ENCODE measurements at regions not wholly inside any gene's neighbourhood (a gene's known extent, or its start where the extent isn't known, plus 50 kb on each side); places are given as distances from the start of the nearest gene placed in this dataset.
"Not testable (repeated sequence)": the region's sequence is repeated elsewhere in the genome, so short reads cannot be mapped to it uniquely, and the experiment has no call there.

DNA sequence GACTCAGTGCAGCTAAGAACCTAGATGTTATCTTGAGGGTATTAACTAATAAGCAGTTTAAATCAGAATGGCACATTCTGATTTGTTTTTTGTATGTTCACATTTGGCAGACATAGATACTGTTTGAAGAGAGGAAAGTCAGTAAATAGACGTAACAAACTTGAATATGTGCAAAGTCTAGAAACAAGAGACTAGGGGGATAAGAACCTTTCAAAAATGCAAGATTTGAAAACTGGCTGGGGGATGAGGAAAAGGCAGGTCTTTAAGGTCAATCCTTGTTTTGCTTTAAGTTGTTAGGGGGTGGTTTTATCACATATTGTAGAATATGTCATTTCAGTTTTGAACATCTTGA, 136.5 kb downstream of the ZNF92 start:
- not testable (repeated sequence) for DNase-seq (ENCODE audit: low read depth, low spot score)

DNA sequence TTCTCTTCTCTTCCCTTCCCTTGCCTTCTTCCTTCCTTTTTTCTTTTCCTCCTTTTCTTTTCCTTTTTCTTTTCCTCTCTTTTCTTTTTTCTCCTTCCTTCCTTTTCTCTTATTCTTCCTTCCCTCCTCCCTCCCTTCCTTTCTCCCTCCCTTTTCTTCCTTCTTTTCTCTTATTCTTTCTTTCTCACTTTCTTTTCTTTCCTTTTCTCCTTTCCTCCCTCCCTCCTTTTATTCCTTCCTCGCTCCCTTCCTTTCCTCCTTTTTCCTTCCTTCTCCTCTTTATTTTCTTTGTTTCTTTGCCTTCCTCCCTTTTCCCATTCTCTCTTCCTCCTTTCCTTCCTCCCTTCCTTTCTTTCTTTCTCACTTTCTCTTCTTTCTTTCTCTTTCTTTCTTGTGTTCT, 146.1 kb downstream of the ZNF92 start:
- DNase-seq (ENCODE audit: low read depth, low spot score): not testable (repeated sequence)

DNA sequence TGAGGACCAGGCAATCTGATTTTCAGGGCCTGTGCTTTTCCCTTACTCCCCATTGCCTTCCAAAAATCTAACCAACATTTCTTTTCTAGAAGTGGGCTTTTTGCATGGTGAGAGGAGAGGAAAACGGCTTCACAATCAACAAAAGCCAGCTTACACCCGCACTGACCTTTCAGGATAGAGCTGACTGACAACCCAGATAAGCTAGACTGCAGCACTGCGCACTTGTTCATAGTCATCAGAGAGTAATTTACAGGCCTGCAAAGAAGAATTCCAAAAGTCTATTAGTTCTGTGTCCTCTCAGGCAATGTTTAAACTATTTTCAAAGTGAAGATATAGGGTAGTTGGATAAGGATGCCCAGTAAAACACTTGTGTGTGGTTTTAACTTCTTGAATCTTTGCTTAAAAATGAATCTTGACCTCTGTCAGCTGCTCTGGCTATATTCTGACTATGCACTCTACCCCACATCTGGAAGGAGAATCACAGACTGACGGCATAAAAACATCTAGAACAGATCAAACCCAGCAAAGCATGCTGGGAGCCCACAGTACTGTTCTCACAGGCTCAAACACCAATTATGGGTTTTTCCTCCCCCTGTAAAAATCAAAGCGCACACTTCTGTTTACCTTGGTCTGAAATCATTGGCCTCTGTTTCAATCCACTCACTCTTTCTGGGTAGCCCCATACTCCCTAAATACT, 172.0 kb downstream of the ZNF92 start:
- DNase-seq (ENCODE audit: low read depth, low spot score): not testable (repeated sequence)

DNA sequence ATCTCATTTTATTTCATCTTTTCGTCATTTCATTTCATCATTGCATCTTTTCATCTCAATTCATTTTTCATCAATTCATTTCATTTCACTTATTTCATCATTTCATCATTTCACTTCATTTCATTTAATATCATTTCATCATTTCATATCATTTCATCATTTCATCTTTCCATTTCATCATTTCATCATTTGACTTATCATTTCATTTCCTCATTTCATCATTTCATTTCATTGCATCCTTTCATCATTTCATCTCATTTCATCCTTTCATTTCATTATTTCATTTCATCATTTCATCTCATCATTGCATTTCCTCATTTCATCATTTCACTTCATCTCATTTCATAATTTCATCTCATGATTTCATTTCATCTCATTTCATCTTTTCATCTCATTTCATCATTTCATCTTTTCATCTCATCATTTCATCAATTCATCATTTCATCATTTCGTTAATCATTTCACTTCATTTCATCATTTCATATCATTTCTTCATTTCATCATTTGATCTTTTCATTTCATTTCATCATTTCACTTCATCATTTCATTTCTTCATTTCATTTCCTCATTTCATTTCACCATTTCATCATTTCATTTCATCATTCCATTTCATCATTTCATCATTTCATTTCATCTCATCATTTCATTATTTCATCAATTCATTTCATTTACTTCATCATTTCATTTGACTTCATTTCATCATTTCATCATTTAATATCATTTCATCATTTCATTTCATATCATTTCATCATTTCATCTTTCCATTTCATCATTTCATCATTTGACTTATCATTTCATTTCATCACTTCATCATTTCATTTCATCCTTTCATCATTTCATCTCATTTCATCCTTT, 176.2 kb downstream of the ZNF92 start:
- DNase-seq (ENCODE audit: low read depth, low spot score): not testable (repeated sequence)

DNA sequence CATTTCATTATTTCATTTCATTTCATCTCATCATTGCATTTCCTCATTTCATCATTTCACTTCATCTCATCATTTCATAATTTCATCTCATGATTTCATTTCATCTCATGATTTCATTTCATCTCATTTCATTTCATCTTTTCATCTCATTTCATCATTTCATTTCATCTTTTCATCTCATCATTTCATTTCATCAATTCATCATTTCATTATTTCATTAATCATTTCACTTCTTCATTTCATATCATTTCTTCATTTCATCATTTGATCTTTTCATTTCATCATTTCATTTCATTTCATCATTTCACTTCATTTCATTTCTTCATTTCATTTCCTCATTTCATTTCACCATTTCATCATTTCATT, 176.8 kb downstream of the ZNF92 start:
- DNase-seq (ENCODE audit: low read depth, low spot score): not testable (repeated sequence)

DNA sequence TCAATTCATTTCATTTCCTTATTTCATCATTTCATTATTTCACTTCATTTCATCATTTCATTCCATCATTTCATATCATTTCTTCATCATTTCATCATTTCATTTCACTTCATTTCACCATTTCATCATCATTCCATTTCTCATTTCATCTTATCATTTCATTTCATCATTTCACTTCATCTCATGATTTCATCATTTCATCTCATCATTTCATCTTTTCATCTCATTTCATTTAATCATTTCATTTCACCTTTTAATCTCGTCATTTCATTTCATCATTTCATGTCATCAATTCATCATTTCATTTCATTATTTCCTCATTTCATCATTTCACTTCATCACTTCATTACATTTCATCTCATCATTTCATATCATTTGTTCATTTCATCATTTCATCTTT, 177.4 kb downstream of the ZNF92 start:
- DNase-seq (ENCODE audit: low read depth, low spot score): not testable (repeated sequence)

DNA sequence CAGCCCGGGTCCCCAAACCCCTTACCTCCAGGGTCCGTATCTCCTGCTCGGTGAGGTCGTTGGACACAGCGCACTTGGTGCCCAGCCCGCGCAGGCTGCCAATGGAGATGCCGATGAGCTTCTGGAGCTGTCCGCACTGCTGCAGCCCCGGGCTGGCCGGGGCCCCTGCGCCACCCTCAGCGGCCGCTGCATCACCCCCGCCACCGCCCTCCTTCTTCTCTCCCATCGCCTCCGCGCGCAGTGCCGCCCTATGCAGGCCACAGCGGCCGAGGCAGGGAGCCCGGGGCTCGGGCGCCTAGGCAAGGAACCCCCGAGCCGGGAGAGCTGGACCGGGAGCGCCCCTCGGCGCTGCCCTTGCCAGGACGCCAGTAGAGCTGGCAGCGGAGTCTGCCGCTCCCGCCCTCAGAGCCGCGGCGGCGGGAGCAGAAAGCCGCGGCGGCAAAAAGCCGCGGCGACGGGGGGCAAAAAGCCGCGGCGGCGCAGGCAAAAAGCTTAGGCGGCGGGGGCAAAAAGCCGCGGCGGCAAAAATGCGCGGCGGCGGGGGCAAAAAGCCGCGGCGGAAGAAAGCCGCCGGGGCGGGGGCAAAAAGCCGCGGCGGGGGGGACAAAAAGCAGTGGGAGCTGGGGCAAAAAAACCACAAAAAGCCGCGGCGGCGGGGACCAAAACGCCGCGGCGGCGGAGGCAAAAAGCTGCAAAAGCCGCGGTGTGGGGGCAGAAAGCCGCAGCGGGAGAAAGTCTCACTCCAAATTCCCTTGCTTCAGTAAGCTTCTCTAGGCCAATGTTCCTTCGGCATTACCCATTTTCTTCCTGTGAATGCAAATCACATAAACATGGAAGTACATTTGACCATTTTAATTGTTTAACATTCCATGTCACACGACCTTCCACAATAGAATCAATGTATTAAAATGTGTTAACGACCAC, 181.2 kb downstream of the ZNF92 start:
- not testable (repeated sequence) for DNase-seq (ENCODE audit: low read depth, low spot score)

DNA sequence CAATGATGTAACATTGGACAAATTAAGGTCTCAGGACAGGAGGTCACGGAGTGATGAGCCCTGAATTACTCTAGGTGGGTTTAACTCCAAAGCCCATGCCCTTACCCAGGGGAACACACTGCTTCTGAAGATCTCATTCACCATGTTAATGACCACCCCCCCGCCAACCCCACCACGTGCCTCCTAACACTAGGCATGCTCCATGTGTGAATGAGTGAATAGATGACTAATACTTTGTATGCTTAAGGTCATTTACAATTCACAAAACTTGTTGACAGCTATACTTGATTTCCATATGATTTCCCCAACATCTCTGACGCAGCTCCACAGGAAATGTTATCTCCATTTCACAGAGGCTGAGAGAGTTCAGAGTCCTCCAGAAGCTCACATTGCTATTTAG, 184.9 kb downstream of the ZNF92 start:
- DNase-seq (ENCODE audit: low read depth, low spot score): not testable (repeated sequence)

DNA sequence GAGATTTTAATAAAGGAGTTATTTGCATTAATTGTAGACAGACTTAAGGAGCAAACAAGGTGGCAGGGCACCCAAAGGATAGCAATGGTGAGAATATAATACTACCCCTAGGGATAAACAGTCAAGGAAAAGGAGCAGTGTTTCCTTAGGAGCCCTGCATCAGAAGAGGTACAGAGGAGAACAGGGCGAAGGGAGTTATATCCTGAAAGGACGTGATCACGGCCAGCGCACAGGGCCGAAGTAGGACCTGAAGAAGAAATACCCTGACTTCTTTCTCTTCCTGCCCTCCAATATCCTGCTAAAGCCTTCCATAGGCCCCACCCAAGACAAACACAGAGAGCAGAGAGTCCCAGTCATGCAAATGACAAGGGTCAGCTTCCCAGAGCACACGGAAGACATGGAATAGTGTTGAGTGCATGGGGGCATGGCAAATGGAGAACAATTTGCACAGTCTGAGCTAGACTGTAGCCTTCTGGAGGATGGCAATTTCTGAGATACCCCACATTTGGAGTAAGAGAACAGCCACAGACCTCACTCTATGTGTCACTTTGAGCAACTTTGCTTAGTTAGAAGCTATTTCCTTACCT, 188.2 kb downstream of the ZNF92 start:
- DNase-seq (ENCODE audit: low read depth, low spot score): not testable (repeated sequence)

DNA sequence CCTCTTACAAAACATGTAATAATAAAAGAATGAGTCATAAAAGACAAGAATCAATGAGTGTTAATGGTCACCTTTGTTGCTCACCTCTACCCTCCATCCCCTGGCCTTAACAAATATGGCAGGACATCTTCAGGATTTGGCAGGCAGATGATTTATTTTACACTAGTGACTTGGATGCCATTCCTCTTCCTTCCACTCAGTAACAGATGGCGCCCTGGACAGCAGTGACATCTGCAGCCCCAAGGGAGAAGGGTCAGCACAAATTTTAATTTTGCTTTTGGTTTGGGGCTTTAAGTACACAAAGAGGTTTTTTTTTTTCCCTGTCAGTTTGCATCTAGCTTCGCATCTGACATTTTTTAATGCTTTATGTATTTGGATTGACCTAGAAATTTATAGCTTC, 188.9 kb downstream of the ZNF92 start:
- DNase-seq (ENCODE audit: low read depth, low spot score): not testable (repeated sequence)

DNA sequence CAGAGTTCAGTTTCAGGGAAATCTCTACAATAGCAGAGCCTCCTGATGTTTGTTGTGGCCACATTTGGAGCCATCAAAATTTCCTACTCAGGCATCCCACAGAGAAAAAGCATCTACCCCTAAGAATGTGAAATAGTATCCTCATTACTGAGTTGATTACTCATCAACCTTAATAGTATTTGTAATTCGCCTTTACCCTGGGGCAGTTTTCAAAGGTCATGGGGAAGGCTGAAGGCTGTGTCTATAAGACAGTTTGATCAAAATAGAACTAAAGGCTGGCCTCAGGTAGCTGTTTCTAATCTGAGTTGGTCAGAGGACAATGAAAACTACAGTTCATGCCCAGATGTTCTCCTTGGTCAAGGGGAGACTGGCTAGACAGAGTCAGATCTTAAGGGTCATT, 189.7 kb downstream of the ZNF92 start:
- DNase-seq (ENCODE audit: low read depth, low spot score): not testable (repeated sequence)

DNA sequence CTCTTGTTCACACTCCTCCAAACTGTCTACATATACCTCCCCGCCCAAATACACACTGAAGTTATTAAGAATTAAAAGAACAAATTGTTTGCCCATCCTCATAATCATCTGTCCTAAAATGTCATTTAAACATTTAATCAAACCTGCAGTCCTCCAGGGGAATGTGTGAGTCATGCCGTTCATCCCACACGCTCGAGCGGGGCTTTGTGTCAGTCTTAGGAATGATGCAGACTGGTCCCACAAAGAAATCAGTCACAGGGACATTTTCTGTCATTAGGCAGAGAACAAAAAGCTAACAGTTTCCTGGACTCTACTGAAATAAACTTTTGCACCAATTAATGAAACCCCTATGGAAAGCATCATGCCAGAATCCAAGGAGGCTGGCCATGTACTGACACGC, 194.6 kb downstream of the ZNF92 start:
- not testable (repeated sequence) for DNase-seq (ENCODE audit: low read depth, low spot score)

DNA sequence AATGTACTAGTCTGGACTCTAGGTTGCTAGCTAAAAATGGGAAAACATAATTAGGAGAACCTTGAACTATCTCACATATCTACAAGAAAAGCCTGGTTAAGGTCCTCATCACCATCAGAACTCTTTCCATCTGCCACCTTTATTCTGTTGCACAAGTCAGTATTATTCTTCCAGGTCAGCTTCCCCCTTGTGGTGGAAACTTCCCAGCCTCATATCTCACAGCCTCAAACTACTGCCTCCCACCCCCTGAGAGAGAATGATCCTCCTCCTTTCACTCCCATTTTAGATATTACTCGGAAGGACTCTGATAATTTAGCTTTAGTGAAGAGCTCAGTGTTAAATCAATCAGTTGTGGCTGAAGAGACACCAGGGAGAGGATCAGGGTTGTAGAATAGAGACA, 197.3 kb downstream of the ZNF92 start:
- not testable (repeated sequence) for DNase-seq (ENCODE audit: low read depth, low spot score)

DNA sequence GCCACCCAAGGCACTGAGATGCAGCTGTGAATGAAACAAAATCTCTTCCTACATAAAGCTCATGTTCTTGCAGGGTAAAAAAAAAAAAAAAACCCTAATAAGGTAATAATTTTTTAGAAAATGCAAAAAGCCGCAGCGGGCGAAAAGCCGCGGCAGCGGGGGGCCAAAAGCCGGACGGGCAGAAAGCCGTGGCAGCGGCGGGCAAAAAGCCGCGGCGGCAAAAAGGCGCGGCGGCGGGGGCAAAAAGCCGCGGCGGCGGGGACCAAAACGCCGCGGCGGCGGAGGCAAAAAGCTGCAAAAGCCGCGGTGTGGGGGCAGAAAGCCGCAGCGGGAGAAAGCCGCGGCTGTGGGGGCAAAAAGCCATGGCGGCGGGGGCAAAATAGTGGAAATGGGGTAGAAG, 198.9 kb downstream of the ZNF92 start:
- DNase-seq (ENCODE audit: low read depth, low spot score): not testable (repeated sequence)

DNA sequence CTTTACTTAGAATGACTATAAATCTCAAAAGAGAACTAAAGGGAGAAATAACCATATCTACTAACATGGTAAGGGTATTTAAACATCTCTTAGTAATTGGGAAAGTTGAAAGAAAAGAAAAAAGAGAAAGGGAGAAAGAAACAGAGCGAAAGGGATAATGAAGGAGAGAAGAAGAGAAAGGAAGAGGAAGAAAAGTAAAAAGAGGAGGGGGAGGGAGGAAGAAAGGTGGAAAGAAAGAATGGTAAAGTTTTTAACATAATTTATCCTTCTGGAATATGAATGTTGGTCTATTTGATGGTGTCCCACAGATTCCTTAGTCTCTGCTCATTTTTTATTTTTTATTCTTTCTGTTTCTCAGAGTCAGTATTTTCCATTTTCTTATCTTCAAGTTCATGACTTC, 202.7 kb downstream of the ZNF92 start:
- DNase-seq (ENCODE audit: low read depth, low spot score): not testable (repeated sequence)

DNA sequence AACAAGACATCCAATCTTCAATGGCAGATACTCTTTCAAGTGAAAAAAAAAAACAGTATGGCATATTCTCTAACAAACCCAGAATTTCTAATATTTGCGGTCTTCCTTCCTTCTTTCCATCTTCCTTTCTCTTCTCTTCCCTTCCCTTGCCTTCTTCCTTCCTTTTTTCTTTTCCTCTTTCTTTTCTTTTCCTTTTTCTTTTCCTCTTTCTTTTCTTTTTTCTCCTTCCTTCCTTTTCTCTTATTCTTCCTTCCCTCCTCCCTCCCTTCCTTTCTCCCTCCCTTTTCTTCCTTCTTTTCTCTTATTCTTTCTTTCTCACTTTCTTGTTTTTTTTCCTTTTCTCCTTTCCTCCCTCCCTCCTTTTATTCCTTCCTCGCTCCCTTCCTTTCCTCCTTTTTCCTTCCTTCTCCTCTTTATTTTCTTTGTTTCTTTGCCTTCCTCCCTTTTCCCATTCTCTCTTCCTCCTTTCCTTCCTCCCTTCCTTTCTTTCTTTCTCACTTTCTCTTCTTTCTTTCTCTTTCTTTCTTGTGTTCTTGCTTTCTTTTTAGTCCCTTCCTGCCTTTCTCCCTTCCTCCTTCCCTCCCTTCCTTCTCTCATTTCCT, 209.0 kb downstream of the ZNF92 start:
- DNase-seq (ENCODE audit: low read depth, low spot score): not testable (repeated sequence)

DNA sequence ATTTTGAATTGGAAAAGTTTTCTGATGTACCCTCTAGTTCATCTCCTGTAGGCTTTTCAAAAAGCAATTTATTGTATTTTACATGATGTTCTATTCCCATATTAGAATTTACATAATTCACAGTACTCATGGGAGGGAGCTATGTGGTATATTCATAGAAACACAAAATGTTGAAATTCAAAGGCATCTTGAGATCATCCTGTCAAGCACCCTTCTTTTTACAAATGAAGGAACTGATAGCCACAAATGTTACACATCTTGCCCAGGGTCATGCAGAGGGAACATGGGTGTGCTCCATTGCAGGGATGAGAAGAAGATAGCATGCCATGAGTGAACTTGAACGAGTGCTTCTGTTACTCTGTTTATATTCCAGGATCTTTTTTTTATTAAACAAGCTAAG, 228.8 kb downstream of the ZNF92 start:
- DNase-seq (ENCODE audit: low read depth, low spot score): not testable (repeated sequence)

DNA sequence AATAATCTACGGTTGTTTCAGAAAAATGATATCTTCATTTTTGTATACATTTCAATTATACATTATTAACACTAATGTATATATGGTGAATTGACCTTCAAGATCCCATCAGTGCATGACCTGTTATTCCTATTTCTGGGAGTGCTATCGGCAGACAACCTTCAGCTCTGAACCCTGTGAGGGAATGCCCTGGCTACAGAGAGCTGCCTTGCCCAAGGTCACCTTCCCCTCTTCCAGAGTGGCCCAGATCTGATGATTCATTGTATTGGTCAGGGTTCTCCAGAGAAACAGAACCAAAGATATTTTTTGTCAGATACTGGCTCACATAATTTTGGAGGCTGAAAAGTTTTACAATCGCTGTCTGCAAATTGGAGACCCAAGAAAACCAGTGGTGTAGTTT, 235.5 kb downstream of the ZNF92 start:
- no peak for DNase-seq (ENCODE audit: low read depth, low spot score)

DNA sequence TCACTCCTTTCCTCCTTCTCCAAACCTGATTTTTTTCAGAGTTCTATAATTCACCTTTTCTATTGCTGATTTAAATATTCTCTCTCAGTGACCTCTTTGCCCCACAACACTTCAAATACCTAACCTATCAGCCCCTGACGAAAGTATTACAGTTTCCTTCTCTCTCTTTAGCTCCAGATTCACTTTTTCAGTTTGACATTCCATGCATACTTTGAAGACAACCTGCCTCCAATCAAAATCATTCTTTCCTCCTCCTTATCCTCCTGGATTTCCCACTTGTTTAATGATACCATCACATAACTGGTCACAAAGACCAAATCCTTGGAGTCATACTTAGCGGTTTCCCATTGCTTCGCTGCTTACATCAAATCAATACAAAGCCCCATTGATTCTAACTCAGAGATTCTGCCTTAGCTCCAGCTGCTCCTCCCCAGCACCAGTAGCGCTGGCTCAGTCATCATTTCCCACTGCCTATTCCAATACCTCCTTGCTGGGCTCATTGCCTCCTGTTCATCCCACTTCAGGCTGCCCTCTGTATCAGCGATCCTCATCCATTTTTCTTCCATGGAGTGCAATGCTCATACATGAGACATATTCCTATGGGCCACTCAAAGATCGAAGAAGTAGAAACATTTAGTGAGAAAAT, 240.1 kb downstream of the ZNF92 start:
- DNase-seq (ENCODE audit: low read depth, low spot score): not testable (repeated sequence)

DNA sequence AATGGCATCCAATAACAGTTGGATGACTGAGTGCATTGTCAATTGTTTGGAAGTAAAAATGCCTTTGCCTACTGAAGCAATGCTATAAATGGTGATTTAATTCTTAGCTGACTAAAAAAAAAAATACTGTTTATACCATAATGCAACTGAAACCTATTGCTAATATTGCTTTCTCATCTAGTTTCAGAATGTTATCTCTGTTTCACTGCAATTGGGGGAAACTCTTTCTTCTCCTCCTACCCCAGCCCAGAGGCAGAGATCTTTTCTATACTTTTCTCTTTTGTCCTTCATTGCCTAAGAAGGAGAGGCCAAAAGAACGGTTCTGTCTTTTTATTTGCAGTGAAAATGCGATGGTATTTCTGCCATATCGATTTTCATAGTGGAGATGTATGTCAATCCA, 242.5 kb downstream of the ZNF92 start:
- not testable (repeated sequence) for DNase-seq (ENCODE audit: low read depth, low spot score)

DNA sequence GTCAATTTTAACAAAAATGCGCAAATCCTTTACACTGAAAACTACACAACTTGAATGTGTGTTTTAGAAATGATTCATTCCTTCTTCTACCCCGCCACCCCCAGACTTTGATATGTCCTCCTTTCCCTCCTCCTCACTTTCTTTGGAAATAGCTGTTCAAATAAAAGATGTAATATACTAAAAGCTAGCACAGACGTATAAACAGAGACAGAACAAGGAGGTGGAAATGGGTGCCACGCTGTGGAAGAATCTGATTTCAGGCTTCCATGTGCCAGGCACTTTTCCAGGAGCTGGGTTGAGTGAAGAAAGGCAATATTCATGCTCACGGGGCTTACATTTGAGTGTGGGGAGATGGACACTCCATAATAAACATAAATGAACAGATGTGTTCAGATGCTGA, 246.6 kb downstream of the ZNF92 start:
- DNase-seq (ENCODE audit: low read depth, low spot score): not testable (repeated sequence)
